ENCODE measurements at regions not wholly inside any gene's neighbourhood (a gene's known extent, or its start where the extent isn't known, plus 50 kb on each side); places are given as distances from the start of the nearest gene placed in this dataset.

GRCh38 chr12:127373559-127373958 is 893.4 kb upstream of the TMEM132C start:
- no peak for TF ChIP-seq ZFX (IDR thresholded peaks at IDR 0.05)
- TF ChIP-seq CTCF (conservative IDR thresholded peaks at IDR 0.05): no peak
